Loucy (cell line): ENCODE measurements at regions not wholly inside any gene's neighbourhood (a gene's known extent, or its start where the extent isn't known, plus 50 kb on each side); places are given as distances from the start of the nearest gene placed in this dataset.
"Not testable (repeated sequence)": the region's sequence is repeated elsewhere in the genome, so short reads cannot be mapped to it uniquely, and the experiment has no call there.

ENCODE experiments used
- H2AFZ ChIP-seq: fragments of 200-600 bp; sonication (generic); 2 replicates; pipeline ENCODE4 v1.6.0; 2016; ENCODE audit warnings: antibody characterized with exemption, mild to moderate bottlenecking, low read length, moderate library complexity
- H3F3A ChIP-seq: fragments of 200-600 bp; 2 replicates; pipeline ENCODE4 v1.6.0; 2016; ENCODE audit warnings: antibody characterized with exemption, low read depth, mild to moderate bottlenecking
- H3K27me3 ChIP-seq: fragments of 200-600 bp; sonication (generic); 2 replicates; pipeline ENCODE4 v1.6.1; 2014; ENCODE audit warnings: low read length, mild to moderate bottlenecking; ENCODE audit not compliant: insufficient read depth, poor library complexity, severe bottlenecking
- H3K36me3 ChIP-seq: fragments of 200-600 bp; sonication (generic); 2 replicates; pipeline ENCODE4 v1.6.1; 2016; ENCODE audit warnings: low read length; ENCODE audit not compliant: insufficient read depth
- H3K4me1 ChIP-seq: fragments of 200-600 bp; sonication (generic); 2 replicates; pipeline ENCODE4 v1.5.1; 2014; ENCODE audit warnings: low read length, mild to moderate bottlenecking; ENCODE audit not compliant: insufficient read depth, poor library complexity, severe bottlenecking
- H3K4me2 ChIP-seq: fragments of 200-600 bp; sonication (generic); 2 replicates; pipeline ENCODE4 v1.6.0; 2014; ENCODE audit warnings: antibody characterized with exemption, low read length, low read depth, mild to moderate bottlenecking; ENCODE audit not compliant: poor library complexity, severe bottlenecking
- H3K4me3 ChIP-seq: fragments of 200-600 bp; sonication (generic); 2 replicates; pipeline ENCODE4 v1.5.1; 2014; ENCODE audit warnings: low read length, mild to moderate bottlenecking, mixed read lengths; ENCODE audit not compliant: poor library complexity, severe bottlenecking
- H3K79me2 ChIP-seq: fragments of 200-600 bp; sonication (generic); 2 replicates; pipeline ENCODE4 v1.6.1; 2014; ENCODE audit warnings: low read length; ENCODE audit not compliant: insufficient read depth
- H3K9ac ChIP-seq: fragments of 200-600 bp; sonication (generic); 2 replicates; pipeline ENCODE4 v1.6.0; 2014; ENCODE audit warnings: mild to moderate bottlenecking, low read depth, low read length, moderate library complexity; ENCODE audit not compliant: poor library complexity, severe bottlenecking
- H3K9me2 ChIP-seq: fragments of 200-600 bp; sonication (generic); replicated peaks from 2 replicates; pipeline ENCODE4 v1.6.1; 2016; ENCODE audit warnings: low read depth, low read length, mixed read lengths
- H3K9me3 ChIP-seq: fragments of 200-600 bp; sonication (generic); 2 replicates; pipeline ENCODE4 v1.6.1; 2014; ENCODE audit warnings: mild to moderate bottlenecking, antibody characterized with exemption, low read length, low read depth; ENCODE audit not compliant: insufficient read depth
- H4K20me1 ChIP-seq: fragments of 200-600 bp; sonication (generic); 2 replicates; pipeline ENCODE4 v1.6.0; 2014; ENCODE audit warnings: antibody characterized with exemption, low read length, mild to moderate bottlenecking; ENCODE audit not compliant: insufficient read depth, poor library complexity, severe bottlenecking
- CTCF ChIP-seq: fragments of 200-600 bp; sonication (generic); conservative IDR thresholded peaks from 2 replicates; pipeline ENCODE4 v1.5.1; 2014; ENCODE audit warnings: mild to moderate bottlenecking, antibody characterized with exemption, low read length
- EZH2phosphoT487 ChIP-seq: fragments of 200-600 bp; IDR thresholded peaks from 2 replicates; pipeline ENCODE4 v1.6.1; 2018; ENCODE audit warnings: antibody characterized with exemption, mild to moderate bottlenecking, moderate library complexity, borderline replicate concordance

DNA sequence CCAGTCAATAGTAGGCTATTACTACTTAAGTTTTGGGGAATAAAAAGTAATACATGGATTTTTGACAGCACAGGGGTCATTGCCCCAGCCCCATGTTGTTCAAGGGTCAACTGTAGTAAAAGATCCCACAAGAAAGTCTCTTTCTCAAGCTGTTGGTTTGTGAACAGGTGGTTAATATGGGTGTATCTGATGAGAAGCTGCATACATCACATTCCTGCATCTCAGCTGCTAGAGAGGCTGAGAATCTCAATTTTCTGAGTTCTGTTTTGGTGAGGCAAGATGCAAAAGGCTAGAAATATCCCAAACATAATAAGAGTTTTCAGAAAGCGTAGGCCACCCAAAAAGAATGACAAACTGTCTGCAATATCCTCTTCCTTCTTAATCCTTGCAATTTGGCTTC is 76.8 kb upstream of the DAPK1 start:
- H3K4me1 ChIP-seq: no peaks in the 10 kb centered on the region
- H3F3A ChIP-seq: no peaks in the 10 kb centered on the region
- H3K9me3 ChIP-seq: no peaks in the 10 kb centered on the region
- no peaks in the 10 kb centered on the region for H3K27me3 ChIP-seq
- no peaks in the 10 kb centered on the region for H4K20me1 ChIP-seq
- TF ChIP-seq EZH2phosphoT487 (no peak), CTCF (no peak)
- no peaks in the 10 kb centered on the region for H3K36me3 ChIP-seq
- H3K9me2 ChIP-seq: no peaks in the 10 kb centered on the region
- H3K4me2 ChIP-seq: no peak overlapping the region
- H3K79me2 ChIP-seq: no peaks in the 10 kb centered on the region
- no peak overlapping the region for H3K9ac ChIP-seq
- H2AFZ ChIP-seq: no peak overlapping the region
- no peak overlapping the region for H3K4me3 ChIP-seq

DNA sequence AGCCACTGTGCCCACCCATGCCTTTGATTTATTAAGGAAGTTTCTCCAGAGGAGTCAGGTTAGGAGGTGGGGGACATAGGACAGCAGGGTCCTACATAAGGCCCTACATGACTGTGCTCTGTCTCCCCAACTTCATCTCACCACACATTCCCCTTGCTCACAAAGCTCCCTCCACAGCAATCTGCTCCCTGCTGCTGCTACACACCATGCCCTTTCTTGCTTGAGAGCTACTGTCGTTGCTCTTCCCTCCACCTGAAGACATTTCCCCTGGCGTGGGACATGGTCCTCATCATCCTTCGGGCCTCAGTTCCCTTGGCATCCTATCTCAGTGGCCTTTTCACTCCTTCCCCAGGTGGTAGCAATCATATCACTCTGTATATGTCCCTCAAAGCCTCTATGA is 75.9 kb upstream of the DAPK1 start:
- no peaks in the 10 kb centered on the region for H3K9me2 ChIP-seq
- no peaks in the 10 kb centered on the region for H3K4me1 ChIP-seq
- H3F3A ChIP-seq: no peaks in the 10 kb centered on the region
- no peaks in the 10 kb centered on the region for H3K9me3 ChIP-seq
- H3K27me3 ChIP-seq: no peaks in the 10 kb centered on the region
- no peak overlapping the region for H3K9ac ChIP-seq
- no peak overlapping the region for H2AFZ ChIP-seq
- H3K36me3 ChIP-seq: no peaks in the 10 kb centered on the region
- no peak overlapping the region for H3K4me2 ChIP-seq
- no peaks in the 10 kb centered on the region for H4K20me1 ChIP-seq
- no peak overlapping the region for H3K4me3 ChIP-seq
- TF ChIP-seq CTCF (no peak), EZH2phosphoT487 (no peak)
- no peaks in the 10 kb centered on the region for H3K79me2 ChIP-seq

GRCh38 chr9:87422999-87423398 is 74.7 kb upstream of the DAPK1 start:
- TF ChIP-seq EZH2phosphoT487 (no peak), CTCF (no peak)
- Histone ChIP-seq H3K27me3 (no peaks in the 10 kb centered on the region), H3K4me3 (no peak overlapping the region), H4K20me1 (no peaks in the 10 kb centered on the region), H2AFZ (no peak overlapping the region), H3K9me2 (no peaks in the 10 kb centered on the region), H3K79me2 (no peaks in the 10 kb centered on the region), H3F3A (no peaks in the 10 kb centered on the region), H3K9me3 (no peaks in the 10 kb centered on the region), H3K4me1 (no peaks in the 10 kb centered on the region), H3K9ac (no peak overlapping the region), H3K36me3 (no peaks in the 10 kb centered on the region), H3K4me2 (no peak overlapping the region)

DNA sequence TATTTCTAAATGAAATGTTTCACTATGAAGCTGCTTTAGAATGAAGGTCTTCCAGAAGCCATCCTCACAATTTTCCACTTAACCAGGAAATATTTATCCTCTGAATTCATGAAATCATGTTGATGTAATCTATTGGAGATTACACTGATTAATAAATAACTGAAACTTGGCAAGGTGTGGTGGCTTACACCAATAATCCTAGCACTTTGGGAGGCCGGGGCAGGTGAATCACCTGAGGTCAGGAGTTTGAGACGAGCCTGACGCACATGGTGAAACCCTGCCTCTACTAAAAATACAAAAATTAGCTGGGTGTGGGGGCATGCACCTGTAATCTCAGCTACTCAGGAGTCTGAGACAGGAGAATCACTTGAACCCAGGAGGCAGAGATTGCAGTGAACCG is 73.8 kb upstream of the DAPK1 start:
- H3K36me3 ChIP-seq: not testable (repeated sequence)

More for the DNA sequence above, 73.8 kb upstream of the DAPK1 start:
- H4K20me1 ChIP-seq, H3K79me2 ChIP-seq, H3K4me3 ChIP-seq, H3K9me3 ChIP-seq, H3K27me3 ChIP-seq, H3F3A ChIP-seq, H2AFZ ChIP-seq, H3K4me1 ChIP-seq, H3K4me2 ChIP-seq, H3K9me2 ChIP-seq, H3K9ac ChIP-seq: not testable (repeated sequence)
